ENCODE measurements at regions not wholly inside any gene's neighbourhood (a gene's known extent, or its start where the extent isn't known, plus 50 kb on each side); places are given as distances from the start of the nearest gene placed in this dataset.

DNA sequence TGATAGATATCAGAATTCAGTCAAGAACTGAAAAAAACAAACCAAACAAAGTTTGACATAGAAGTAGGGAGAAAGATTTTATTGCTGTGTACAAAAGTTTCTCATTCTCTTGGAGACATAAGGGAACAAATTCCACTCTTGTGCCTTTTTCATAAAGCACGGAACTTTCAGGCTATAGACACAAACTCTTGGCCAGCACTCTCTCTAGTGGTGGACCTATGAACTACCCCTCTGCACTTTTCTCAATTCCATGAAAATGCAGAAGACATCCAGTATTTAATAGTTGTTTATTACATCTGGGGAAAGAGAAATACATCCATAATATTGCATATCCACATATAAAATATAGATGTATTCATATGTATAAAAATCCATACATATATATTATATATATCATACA lies 291.6 kb upstream of the HS3ST1 start:
- no peak overlapping the region for H3K4me3 Mint-ChIP-seq
- no peaks in the 10 kb centered on the region for H3K9me3 Mint-ChIP-seq

DNA sequence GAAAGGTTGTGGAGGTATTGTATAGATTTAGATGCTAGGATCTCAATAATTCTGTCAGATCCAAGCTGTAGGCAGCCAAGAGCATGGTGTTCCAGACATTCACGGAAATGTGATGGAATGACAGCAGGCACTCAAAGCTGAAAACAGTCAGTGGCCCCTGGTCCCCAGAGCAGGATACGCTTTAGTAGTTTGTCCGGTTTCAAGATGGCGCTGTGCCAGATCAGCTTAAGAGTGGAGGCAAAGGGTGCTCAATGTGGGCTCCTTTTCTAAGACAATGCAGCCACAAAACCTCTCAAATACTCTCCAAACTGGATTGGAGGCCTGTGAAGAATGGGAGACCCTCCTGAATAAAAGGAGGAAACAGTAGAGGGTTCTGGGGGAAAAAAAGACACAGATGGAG lies 291.2 kb upstream of the HS3ST1 start:
- Mint-ChIP-seq H3K9me3 (no peaks in the 10 kb centered on the region), H3K27me3 (ENCODE audit: low read depth) (no peaks in the 10 kb centered on the region)
- no peak for DNase-seq

More for the DNA sequence above, 291.6 kb upstream of the HS3ST1 start:
- Mint-ChIP-seq H3K4me1 (ENCODE audit: low read depth) (no peaks in the 10 kb centered on the region), H3K27me3 (ENCODE audit: low read depth) (no peaks in the 10 kb centered on the region), H3K36me3 (ENCODE audit: insufficient read depth) (no peaks in the 10 kb centered on the region)
- DNase-seq (no peak), ATAC-seq (no peak)

DNA sequence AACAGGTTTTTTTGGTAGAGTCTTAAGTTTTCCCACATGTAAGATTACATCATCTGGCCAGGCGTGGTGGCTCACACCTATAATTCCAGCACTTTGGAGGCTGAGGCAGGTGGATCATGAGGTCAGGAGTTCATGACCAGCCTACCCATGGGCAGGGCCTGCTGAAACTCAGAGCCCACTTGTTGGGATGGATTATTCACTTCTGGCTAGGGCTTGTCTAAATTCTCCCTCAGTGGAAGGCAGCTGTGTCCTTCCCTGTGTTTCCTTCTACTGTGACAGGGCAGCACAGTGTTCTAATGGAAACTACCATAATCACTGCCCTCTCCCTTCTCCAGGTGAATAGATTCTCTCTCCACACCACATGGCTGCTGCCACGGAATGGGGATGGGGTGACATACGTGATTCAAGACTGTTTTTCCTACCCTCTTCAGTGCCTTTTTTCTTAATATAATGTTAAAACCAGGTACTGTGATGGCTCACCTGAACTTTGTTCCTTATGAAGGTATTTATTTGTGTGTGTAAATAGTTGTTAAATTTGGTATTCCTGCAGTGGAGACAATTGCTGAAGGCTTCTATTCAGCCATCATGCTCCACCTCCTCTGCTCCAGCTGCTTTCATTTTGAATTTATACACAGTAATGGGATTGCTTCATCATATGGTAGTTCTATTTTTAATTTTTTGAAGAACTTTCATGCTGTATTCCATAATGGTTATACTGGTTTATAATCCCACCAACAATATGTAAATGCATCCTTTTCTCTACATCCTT lies 287.2 kb upstream of the HS3ST1 start:
- Mint-ChIP-seq H3K9me3 (no peaks in the 10 kb centered on the region), H3K4me1 (ENCODE audit: low read depth) (no peaks in the 10 kb centered on the region), H3K4me3 (no peak overlapping the region), H3K36me3 (ENCODE audit: insufficient read depth) (no peaks in the 10 kb centered on the region), H3K27me3 (ENCODE audit: low read depth) (peaks cover 3% of the 10 kb centered on the region)
- DNase-seq = no peak
- no peak for ATAC-seq

More for the DNA sequence above, 291.2 kb upstream of the HS3ST1 start:
- Mint-ChIP-seq H3K4me3 (no peak overlapping the region), H3K4me1 (ENCODE audit: low read depth) (no peaks in the 10 kb centered on the region), H3K36me3 (ENCODE audit: insufficient read depth) (no peaks in the 10 kb centered on the region)
- ATAC-seq = no peak

DNA sequence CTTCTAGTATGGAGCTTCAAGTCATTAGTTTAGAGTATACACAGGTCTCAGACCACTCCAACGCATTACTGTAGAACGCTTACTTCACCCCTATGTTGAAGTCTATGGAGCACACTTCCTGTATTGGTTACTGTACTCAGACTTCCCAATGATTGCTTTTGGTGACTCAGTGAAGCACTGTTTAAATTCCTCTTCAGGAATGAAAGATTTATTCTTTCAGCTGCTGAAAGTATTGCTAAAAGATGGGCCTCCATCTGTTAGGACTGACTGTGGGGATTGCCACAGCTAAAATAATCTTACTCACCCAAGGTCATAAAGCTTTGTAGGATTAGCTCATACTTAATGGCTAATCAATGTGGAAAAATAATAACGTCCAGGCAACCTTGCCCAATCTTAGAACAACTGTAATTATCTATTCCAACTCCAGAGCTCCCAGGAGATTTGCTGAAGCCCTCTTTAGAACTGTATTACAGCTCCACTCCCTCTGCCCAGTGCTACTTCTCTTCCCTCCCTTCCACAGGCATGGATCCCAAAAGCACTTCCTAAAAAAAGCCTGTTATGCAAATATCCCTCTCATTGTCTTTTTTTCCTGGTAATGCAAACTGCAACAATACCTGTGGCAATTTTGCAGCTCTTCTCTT lies 281.9 kb upstream of the HS3ST1 start:
- no peak for ATAC-seq
- no peaks in the 10 kb centered on the region for H3K36me3 Mint-ChIP-seq (ENCODE audit: insufficient read depth)

DNA sequence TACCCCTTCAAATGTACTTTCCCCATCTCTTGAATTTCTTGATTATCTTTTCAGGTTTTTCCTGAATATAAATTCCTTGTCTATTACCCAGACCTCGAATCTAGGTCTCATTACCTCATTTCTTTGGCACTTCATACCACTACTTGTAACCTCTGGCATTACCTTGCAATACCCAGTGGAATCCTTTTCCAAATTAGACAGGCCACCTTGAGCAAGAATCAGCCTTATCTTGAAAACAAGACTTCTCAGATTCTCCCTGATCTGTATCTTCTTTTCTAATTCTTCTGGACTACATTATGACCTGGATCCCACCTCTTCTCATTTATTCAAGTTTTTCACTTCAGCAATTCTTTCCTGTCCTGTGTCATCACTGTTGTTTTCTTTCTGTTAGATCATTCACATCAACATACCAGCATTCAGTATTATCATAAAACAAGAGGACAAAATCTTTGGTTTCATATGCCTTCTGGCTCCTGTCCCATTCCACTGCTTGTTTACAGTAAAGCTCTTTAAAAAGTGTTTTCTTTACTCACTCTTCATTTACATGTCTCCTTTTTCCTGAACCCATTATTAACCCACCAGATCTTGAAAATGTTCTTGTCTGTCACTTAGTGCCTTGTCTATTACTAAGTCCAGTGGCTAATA lies 275.6 kb upstream of the HS3ST1 start:
- Mint-ChIP-seq H3K27me3 (ENCODE audit: low read depth) (no peaks in the 10 kb centered on the region), H3K4me3 (no peak overlapping the region), H3K36me3 (ENCODE audit: insufficient read depth) (no peaks in the 10 kb centered on the region), H3K9me3 (no peaks in the 10 kb centered on the region), H3K4me1 (ENCODE audit: low read depth) (no peaks in the 10 kb centered on the region)
- ATAC-seq = no peak
- DNase-seq = no peak

More for the DNA sequence above, 281.9 kb upstream of the HS3ST1 start:
- peaks cover 3% of the 10 kb centered on the region for H3K27me3 Mint-ChIP-seq (ENCODE audit: low read depth)
- no peaks in the 10 kb centered on the region for H3K9me3 Mint-ChIP-seq
- DNase-seq = no peak
- no peaks in the 10 kb centered on the region for H3K4me1 Mint-ChIP-seq (ENCODE audit: low read depth)
- no peak overlapping the region for H3K4me3 Mint-ChIP-seq

DNA sequence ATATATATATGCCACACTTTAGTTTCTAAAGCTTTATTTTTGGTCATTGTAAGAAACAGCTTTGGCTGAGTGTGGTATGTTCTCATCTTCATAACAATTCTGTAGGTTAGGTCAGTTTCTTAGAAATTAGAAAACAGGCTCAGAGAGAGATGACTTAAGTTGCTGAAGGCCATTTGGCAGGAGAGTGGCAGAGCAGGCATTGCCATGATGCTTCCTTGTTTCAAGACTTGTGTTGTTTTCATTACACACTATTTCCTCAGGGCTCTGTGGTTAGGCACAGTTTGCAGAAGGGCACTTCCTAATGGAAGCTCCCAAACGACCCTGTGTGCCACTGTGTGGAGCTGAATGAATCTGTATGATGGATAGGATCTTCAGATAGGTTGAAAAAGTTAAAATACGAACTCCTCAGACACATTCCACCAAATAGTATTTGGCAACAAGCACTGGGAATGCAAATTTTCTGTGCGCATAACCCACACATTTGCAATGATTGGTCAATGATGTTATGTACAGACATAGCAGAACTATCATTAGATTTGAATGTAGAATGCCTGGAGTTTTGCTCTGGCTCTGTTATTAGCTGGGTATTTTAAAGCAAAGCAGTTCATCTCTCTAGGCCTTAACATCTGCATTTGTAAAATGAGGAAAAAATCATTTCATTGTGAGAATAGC lies 274.3 kb upstream of the HS3ST1 start:
- no peaks in the 10 kb centered on the region for H3K36me3 Mint-ChIP-seq (ENCODE audit: insufficient read depth)
- no peak for DNase-seq
- no peaks in the 10 kb centered on the region for H3K9me3 Mint-ChIP-seq
- H3K4me1 Mint-ChIP-seq (ENCODE audit: low read depth) = no peaks in the 10 kb centered on the region
- no peaks in the 10 kb centered on the region for H3K27me3 Mint-ChIP-seq (ENCODE audit: low read depth)
- no peak overlapping the region for H3K4me3 Mint-ChIP-seq
- no peak for ATAC-seq

DNA sequence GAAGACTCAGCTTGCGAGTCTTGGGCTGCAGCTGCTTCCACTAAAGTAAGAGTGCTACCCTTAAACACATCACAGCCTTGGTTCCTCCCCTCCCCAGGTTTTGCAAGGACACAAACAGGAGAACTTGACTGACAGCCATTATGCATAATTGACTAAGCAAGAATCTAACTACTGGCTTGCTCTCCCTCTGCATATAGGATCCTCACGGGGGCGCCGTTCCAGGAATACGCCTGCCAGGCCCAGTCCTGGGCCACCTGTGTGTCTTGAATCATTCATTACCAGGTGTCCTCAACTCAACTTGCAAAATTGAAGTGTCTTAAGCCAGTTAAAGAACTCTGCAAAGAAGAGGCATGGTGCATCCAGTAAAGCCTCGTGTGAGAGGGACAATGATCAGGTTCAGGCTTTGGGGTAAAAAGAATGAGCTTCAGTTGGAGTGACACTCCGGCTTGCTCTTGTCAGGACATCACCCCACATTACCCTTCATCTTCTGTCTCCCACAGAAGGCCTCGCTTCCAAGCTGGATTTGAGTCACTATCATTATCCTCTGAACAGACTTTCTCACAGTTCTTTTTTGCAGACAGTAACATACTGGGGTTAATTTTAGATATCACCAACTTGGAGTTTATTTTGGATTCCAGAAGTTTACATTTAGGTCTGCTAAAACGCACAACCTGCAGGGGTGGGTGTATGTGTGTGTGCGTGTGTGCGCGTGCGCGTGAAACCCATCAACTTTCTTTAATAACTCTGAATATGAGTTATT lies 273.5 kb upstream of the HS3ST1 start:
- Mint-ChIP-seq H3K4me3 (no peak overlapping the region), H3K36me3 (ENCODE audit: insufficient read depth) (no peaks in the 10 kb centered on the region), H3K9me3 (no peaks in the 10 kb centered on the region), H3K27me3 (ENCODE audit: low read depth) (no peaks in the 10 kb centered on the region), H3K4me1 (ENCODE audit: low read depth) (no peaks in the 10 kb centered on the region)
- no peak for ATAC-seq
- no peak for DNase-seq

DNA sequence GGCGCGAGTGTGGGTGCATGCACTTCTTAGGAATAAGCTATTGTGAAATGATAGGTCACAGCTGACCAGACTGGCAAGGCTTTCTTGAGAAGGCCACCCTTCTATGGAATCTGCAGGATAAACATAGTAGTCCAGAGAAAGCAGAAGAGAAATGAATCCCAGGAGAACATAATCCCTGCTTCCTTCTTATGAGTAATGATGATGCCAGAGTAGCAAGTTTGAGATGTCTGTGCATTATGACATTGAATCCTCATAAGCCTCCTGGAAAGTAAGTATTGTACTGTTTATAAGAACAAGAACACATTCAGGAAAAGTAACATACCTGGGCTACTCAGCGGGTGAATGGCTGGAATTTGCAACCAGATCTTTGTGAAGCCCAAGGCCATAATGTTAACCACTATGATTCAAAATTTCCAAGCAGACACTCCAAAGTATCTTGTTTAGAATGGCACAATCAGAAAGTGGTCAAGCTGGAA lies 272.1 kb upstream of the HS3ST1 start:
- Mint-ChIP-seq H3K4me3 (no peak overlapping the region), H3K4me1 (ENCODE audit: low read depth) (no peaks in the 10 kb centered on the region), H3K36me3 (ENCODE audit: insufficient read depth) (no peaks in the 10 kb centered on the region), H3K27me3 (ENCODE audit: low read depth) (no peaks in the 10 kb centered on the region), H3K9me3 (no peaks in the 10 kb centered on the region)
- ATAC-seq (no peak), DNase-seq (no peak)

DNA sequence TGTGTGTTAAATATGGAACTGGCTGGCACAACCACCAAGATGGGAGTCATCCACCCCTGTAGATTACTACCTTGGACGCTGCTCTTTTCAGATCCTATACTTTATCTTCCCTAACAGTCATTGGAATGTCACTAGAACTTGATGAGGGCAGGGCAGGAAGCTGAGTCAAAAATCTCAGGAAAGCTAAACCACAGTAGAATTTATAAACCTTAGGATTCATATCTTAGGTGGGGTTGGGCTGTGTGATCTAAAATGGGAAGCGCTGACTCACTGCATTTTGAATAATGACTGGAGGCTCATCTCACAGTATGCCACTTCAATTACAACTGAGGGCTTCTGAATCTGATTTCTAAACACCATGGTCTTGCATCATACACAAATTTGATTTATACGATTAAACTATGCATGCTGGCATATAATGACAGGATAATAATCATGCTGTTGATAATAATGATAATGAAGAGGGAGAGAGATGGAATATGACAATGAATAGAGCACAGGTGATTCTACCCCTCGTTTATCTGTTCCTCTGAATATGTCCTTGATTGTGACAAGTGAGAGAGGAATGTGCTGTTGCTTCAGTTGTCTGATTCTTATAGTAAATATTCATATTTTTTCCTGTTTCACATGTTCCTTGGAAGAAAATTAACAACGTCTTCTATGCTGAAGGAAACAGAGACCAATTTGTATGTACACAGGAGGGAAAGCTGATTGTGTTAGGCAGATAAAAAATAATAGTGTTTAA lies 270.3 kb upstream of the HS3ST1 start:
- Mint-ChIP-seq H3K4me3 (no peak overlapping the region), H3K9me3 (peaks cover 2% of the 10 kb centered on the region), H3K27me3 (ENCODE audit: low read depth) (no peaks in the 10 kb centered on the region), H3K36me3 (ENCODE audit: insufficient read depth) (no peaks in the 10 kb centered on the region), H3K4me1 (ENCODE audit: low read depth) (no peaks in the 10 kb centered on the region)
- ATAC-seq = no peak
- no peak for DNase-seq

DNA sequence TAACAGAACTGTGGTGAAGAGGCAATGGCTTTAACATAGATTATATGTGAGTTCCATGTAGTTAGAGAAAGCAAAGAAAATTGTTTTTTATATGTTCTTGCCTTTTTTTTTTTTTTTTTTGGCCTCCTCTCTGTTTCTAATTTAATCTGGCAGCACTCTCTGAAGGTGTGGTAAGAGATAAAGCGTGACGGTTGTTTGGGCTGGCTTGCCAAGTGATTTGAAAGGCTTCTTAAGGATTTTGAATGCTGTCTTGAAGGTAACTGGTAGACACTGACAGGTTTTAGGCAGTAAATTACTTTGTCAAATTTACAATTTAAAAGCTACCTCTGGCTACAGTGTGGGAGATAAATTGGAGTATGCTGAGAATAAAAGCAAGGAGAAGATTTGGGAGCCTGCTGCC lies 269.3 kb upstream of the HS3ST1 start:
- no peaks in the 10 kb centered on the region for H3K27me3 Mint-ChIP-seq (ENCODE audit: low read depth)
- ATAC-seq (no peak), DNase-seq (no peak)
- H3K9me3 Mint-ChIP-seq = peaks cover 7% of the 10 kb centered on the region
- H3K4me1 Mint-ChIP-seq (ENCODE audit: low read depth) = no peaks in the 10 kb centered on the region
- H3K36me3 Mint-ChIP-seq (ENCODE audit: insufficient read depth) = no peaks in the 10 kb centered on the region
- H3K4me3 Mint-ChIP-seq = no peak overlapping the region

DNA sequence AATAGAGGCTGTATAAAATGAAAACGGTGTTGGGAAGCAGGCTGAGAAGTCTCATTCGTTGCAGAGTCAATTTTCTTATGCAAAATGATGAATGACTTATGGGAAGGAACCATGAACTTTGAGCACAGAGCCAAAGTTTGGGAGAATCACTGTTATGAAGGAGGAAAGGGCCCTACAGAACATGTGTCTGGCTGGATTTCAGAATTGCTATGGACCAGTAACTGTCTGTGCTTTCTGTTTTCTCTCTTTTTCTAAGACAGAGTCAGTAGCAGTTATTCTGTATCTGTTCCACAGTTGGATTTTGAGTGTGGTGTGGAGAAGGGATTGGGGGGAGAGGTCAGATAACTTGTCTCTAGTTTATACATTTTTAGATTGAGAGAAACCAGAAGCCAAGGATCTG lies 265.0 kb upstream of the HS3ST1 start:
- H3K27me3 Mint-ChIP-seq (ENCODE audit: low read depth) = no peaks in the 10 kb centered on the region
- H3K4me3 Mint-ChIP-seq = no peak overlapping the region
- H3K9me3 Mint-ChIP-seq = peaks cover 7% of the 10 kb centered on the region
- ATAC-seq = no peak
- no peak for DNase-seq
- no peaks in the 10 kb centered on the region for H3K4me1 Mint-ChIP-seq (ENCODE audit: low read depth)
- H3K36me3 Mint-ChIP-seq (ENCODE audit: insufficient read depth) = no peaks in the 10 kb centered on the region

DNA sequence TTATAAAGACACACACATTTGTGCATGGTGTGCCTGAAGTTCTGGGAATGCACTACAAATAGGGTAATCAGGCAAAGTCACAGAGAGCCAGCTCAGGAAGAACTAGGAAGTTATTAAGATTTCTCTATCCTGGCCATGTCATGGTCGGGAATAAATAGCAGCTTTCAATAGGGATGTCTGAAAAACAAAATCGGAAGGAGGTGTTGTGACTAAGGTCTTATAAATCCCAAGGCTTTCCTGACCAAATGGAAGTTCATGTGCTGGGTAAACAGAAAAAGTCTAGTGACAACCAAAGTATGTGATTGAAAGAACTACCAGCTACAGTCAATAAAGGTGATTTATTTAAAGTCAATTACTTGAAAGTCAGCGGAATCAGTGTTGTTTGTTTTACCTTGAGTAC lies 262.5 kb upstream of the HS3ST1 start:
- Mint-ChIP-seq H3K9me3 (peaks cover 7% of the 10 kb centered on the region), H3K36me3 (ENCODE audit: insufficient read depth) (no peaks in the 10 kb centered on the region), H3K27me3 (ENCODE audit: low read depth) (no peaks in the 10 kb centered on the region), H3K4me3 (no peak overlapping the region), H3K4me1 (ENCODE audit: low read depth) (no peaks in the 10 kb centered on the region)
- ATAC-seq (no peak), DNase-seq (no peak)

DNA sequence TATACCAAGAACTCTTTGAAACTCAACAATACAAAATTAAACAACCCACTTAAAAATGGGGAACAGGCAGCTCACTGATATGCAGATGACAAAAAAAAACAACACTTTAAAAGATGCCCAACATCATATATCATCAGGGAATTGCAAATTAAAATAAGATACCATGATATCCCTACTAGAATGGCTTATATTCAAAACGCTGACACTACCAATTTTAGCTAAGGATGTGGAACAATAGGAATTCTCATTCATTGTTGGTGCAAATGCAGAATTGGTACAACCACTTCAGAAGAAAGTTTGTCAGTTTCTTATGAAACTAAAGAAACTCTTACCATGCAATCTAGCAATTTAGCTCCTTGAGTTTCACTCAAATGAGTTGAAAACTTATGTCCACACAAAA lies 259.0 kb upstream of the HS3ST1 start:
- H3K4me3 Mint-ChIP-seq = no peak overlapping the region
- ATAC-seq (no peak), DNase-seq (no peak)
- no peaks in the 10 kb centered on the region for H3K9me3 Mint-ChIP-seq
- H3K36me3 Mint-ChIP-seq (ENCODE audit: insufficient read depth) = no peaks in the 10 kb centered on the region
- H3K27me3 Mint-ChIP-seq (ENCODE audit: low read depth) = peaks cover 5% of the 10 kb centered on the region
- H3K4me1 Mint-ChIP-seq (ENCODE audit: low read depth) = no peaks in the 10 kb centered on the region
